HEK293 (cell line): ENCODE measurements at regions not wholly inside any gene's neighbourhood (a gene's known extent, or its start where the extent isn't known, plus 50 kb on each side); places are given as distances from the start of the nearest gene placed in this dataset.

Source experiments
- CTCF ChIA-PET: fragments of 350-600 bp; formaldehyde crosslinking; extraction: SDS; loops from one replicate; lab custom pipeline; 2021; ENCODE audit warnings: antibody characterized with exemption; lab: Yijun Ruan, JAX
- POLR2A ChIA-PET: fragments of 300-600 bp; formaldehyde crosslinking; extraction: SDS; loops from one replicate; lab custom pipeline; 2020; ENCODE audit warnings: antibody characterized with exemption, inconsistent platforms; lab: Yijun Ruan, JAX
- H3K27ac ChIP-seq: fragments of 200-500 bp; sonication (Bioruptor generic); 2 replicates; pipeline ENCODE4 v1.5.1; 2014; ENCODE audit warnings: low read depth, low read length, control low read depth, inconsistent platforms; ENCODE audit errors: extremely low read depth
- H3K36me3 ChIP-seq, 2 experiments: fragments of 200-500 bp in 1 of 2; sonication (Bioruptor generic) in 1 of 2; 1 replicate in 1 of 2; 2 replicates in 1 of 2; pipeline ENCODE4 v1.5.1; 2014 to 2017; ENCODE audit warnings: inconsistent platforms in 2 of 2, low read length in 2 of 2; ENCODE audit not compliant: control insufficient read depth in 2 of 2, insufficient read depth in 1 of 2
- H3K4me1 ChIP-seq: fragments of 200-500 bp; sonication (Bioruptor generic); 2 replicates; pipeline ENCODE4 v1.5.1; 2014; ENCODE audit warnings: mild to moderate bottlenecking, low read length, inconsistent platforms; ENCODE audit not compliant: control insufficient read depth, insufficient read depth
- H3K4me3 ChIP-seq: 2 replicates; pipeline ENCODE4 v1.5.1; 2011; ENCODE audit warnings: low read depth, mild to moderate bottlenecking, control low read depth, low read length, moderate library complexity
- H3K9me3 ChIP-seq: fragments of 200-500 bp; sonication (Bioruptor generic); 2 replicates; pipeline ENCODE4 v1.5.1; 2014; ENCODE audit warnings: low read depth, low read length, inconsistent platforms; ENCODE audit not compliant: control insufficient read depth, insufficient read depth
- AEBP2 ChIP-seq: fragments of 450-650 bp; formaldehyde crosslinking; IDR thresholded peaks from 2 replicates; pipeline ENCODE4 v1.5.1; 2016; ENCODE audit warnings: missing biosample characterization, missing genetic modification characterization, borderline replicate concordance
- GFI1B ChIP-seq: fragments of 450-650 bp; formaldehyde crosslinking; IDR thresholded peaks from 2 replicates; pipeline ENCODE4 v1.5.1; 2016; ENCODE audit warnings: missing biosample characterization, missing genetic modification characterization
- HIC1 ChIP-seq: fragments of 450-650 bp; formaldehyde crosslinking; IDR thresholded peaks from 2 replicates; pipeline ENCODE4 v1.5.1; 2016; ENCODE audit warnings: missing biosample characterization, missing genetic modification characterization
- IKZF3 ChIP-seq: fragments of 450-650 bp; IDR thresholded peaks from 2 replicates; pipeline ENCODE4 v1.5.0; 2018; ENCODE audit warnings: missing biosample characterization, mild to moderate bottlenecking, missing genetic modification characterization, moderate library complexity
- MZF1 ChIP-seq: fragments of 450-650 bp; formaldehyde crosslinking; IDR thresholded peaks from 2 replicates; pipeline ENCODE4 v1.5.1; 2017; ENCODE audit warnings: missing biosample characterization, missing genetic modification characterization, borderline replicate concordance
- PRDM6 ChIP-seq: fragments of 450-650 bp; formaldehyde crosslinking; IDR thresholded peaks from 2 replicates; pipeline ENCODE4 v1.5.1; 2017; ENCODE audit warnings: missing biosample characterization, missing genetic modification characterization
- RBAK ChIP-seq: fragments of 450-650 bp; formaldehyde crosslinking; IDR thresholded peaks from 2 replicates; pipeline ENCODE4 v1.5.1; 2016; ENCODE audit warnings: missing biosample characterization, missing genetic modification characterization
- REST ChIP-seq: fragments of 450-650 bp; formaldehyde crosslinking; IDR thresholded peaks from 2 replicates; pipeline ENCODE4 v1.5.1; 2016; ENCODE audit warnings: missing biosample characterization, missing genetic modification characterization
- ZFP41 ChIP-seq: fragments of 450-650 bp; formaldehyde crosslinking; IDR thresholded peaks from 2 replicates; pipeline ENCODE4 v1.5.1; 2016; ENCODE audit warnings: missing biosample characterization, missing genetic modification characterization, borderline replicate concordance
- ZNF138 ChIP-seq: fragments of 450-650 bp; formaldehyde crosslinking; IDR thresholded peaks from 2 replicates; pipeline ENCODE4 v1.5.1; 2016; ENCODE audit warnings: missing biosample characterization, missing genetic modification characterization, borderline replicate concordance
- ZNF324 ChIP-seq: fragments of 450-650 bp; formaldehyde crosslinking; IDR thresholded peaks from 2 replicates; pipeline ENCODE4 v1.5.1; 2016; ENCODE audit warnings: missing biosample characterization, missing genetic modification characterization
- ZNF37A ChIP-seq: fragments of 450-650 bp; IDR thresholded peaks from 2 replicates; pipeline ENCODE4 v1.5.1; 2018; ENCODE audit warnings: missing biosample characterization, missing genetic modification characterization
- ZNF423 ChIP-seq: fragments of 450-650 bp; formaldehyde crosslinking; IDR thresholded peaks from 2 replicates; pipeline ENCODE4 v1.5.1; 2016; ENCODE audit warnings: missing biosample characterization, missing genetic modification characterization
- ZNF501 ChIP-seq: fragments of 450-650 bp; formaldehyde crosslinking; IDR thresholded peaks from 2 replicates; pipeline ENCODE4 v1.5.1; 2016; ENCODE audit warnings: missing biosample characterization, missing genetic modification characterization
- ZNF518A ChIP-seq: fragments of 450-650 bp; formaldehyde crosslinking; conservative IDR thresholded peaks from 2 replicates; pipeline ENCODE4 v1.5.1; 2016; ENCODE audit warnings: low read depth, missing biosample characterization, missing genetic modification characterization
- ZNF600 ChIP-seq: fragments of 450-650 bp; formaldehyde crosslinking; IDR thresholded peaks from 2 replicates; pipeline ENCODE4 v1.5.1; 2016; ENCODE audit warnings: missing biosample characterization, missing genetic modification characterization
- ZNF624 ChIP-seq: fragments of 450-650 bp; formaldehyde crosslinking; IDR thresholded peaks from 2 replicates; pipeline ENCODE4 v1.5.1; 2017; ENCODE audit warnings: missing biosample characterization, missing genetic modification characterization
- ZNF654 ChIP-seq: fragments of 450-650 bp; formaldehyde crosslinking; IDR thresholded peaks from 2 replicates; pipeline ENCODE4 v1.5.1; 2016; ENCODE audit warnings: low read depth, missing biosample characterization, missing genetic modification characterization
- ZNF658 ChIP-seq: fragments of 450-650 bp; formaldehyde crosslinking; IDR thresholded peaks from 2 replicates; pipeline ENCODE4; 2016; ENCODE audit warnings: missing biosample characterization, missing genetic modification characterization
- ZNF837 ChIP-seq: fragments of 450-650 bp; formaldehyde crosslinking; IDR thresholded peaks from 2 replicates; pipeline ENCODE4 v1.5.1; 2016; ENCODE audit warnings: missing biosample characterization, missing genetic modification characterization
- ZSCAN4 ChIP-seq: fragments of 450-650 bp; formaldehyde crosslinking; IDR thresholded peaks from 2 replicates; pipeline ENCODE4 v1.5.1; 2017; ENCODE audit warnings: missing biosample characterization, missing genetic modification characterization

GRCh38 chr17:22373911-22374310, 681.6 kb downstream of the KCNJ18 start (continued):
- TF ChIP-seq ZFP41 (no peak), ZNF600 (tag by site-specific recombination) (no peak), ZNF658 (tag by site-specific recombination) (no peak), GFI1B (no peak), RBAK (no peak), AEBP2 (no peak), REST (tag by site-specific recombination) (no peak), ZNF37A (tag by site-specific recombination) (no peak), ZNF423 (tag by site-specific recombination) (no peak), PRDM6 (no peak)

- Histone ChIP-seq H3K36me3 (no peaks in the 10 kb centered on the region), H3K9me3 (no peaks in the 10 kb centered on the region), H3K27ac (no peak overlapping the region), H3K4me3 (no peak overlapping the region), H3K4me1 (no peaks in the 10 kb centered on the region)
- CTCF ChIA-PET, result no interaction called here
- POLR2A ChIA-PET, result no interaction called here
- TF ChIP-seq MZF1 (tag by site-specific recombination), result no peak
- no peak for TF ChIP-seq ZFP41
- no peak for TF ChIP-seq ZNF654 (tag by site-specific recombination)
- no peak for TF ChIP-seq ZNF501
- TF ChIP-seq ZNF37A (tag by site-specific recombination), result no peak
- TF ChIP-seq ZNF624 (tag by site-specific recombination), result no peak
- TF ChIP-seq HIC1 (tag by site-specific recombination), result no peak
- TF ChIP-seq ZNF837 (tag by site-specific recombination), result no peak
- no peak for TF ChIP-seq ZNF518A
- no peak for TF ChIP-seq ZNF138 (tag by site-specific recombination)
- no peak for TF ChIP-seq IKZF3 (tag by site-specific recombination)
- TF ChIP-seq ZSCAN4 (tag by site-specific recombination), result no peak
- TF ChIP-seq ZNF324, result no peak
These were observed 682.4 kb downstream of the KCNJ18 start for GRCh38 chr17:22374741-22375140.
